ENCODE measurements at regions not wholly inside any gene's neighbourhood (a gene's known extent, or its start where the extent isn't known, plus 50 kb on each side); places are given as distances from the start of the nearest gene placed in this dataset.

DNA sequence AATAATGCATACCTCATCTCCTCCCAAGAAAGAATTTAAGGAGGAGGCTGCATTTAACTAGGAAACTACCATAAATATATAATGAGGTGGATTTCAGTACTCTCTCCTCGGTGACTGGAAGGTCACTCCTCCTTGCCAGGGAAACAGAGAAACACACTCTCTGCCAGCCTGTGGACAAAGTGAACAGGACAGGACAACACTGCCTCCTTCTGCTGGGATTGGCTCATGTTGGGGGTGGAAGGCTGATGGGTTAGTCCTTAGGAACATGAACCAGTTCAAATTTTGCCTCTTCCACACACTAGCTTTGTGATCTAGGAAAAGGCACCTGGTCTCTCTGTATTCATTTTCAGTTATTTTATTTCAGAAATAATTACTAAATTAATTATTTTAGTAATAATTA lies 50.6 kb upstream of the STEAP4 start:
- TF ChIP-seq ZFX (IDR thresholded peaks at IDR 0.05): no peak
- TF ChIP-seq, protein P1, sequence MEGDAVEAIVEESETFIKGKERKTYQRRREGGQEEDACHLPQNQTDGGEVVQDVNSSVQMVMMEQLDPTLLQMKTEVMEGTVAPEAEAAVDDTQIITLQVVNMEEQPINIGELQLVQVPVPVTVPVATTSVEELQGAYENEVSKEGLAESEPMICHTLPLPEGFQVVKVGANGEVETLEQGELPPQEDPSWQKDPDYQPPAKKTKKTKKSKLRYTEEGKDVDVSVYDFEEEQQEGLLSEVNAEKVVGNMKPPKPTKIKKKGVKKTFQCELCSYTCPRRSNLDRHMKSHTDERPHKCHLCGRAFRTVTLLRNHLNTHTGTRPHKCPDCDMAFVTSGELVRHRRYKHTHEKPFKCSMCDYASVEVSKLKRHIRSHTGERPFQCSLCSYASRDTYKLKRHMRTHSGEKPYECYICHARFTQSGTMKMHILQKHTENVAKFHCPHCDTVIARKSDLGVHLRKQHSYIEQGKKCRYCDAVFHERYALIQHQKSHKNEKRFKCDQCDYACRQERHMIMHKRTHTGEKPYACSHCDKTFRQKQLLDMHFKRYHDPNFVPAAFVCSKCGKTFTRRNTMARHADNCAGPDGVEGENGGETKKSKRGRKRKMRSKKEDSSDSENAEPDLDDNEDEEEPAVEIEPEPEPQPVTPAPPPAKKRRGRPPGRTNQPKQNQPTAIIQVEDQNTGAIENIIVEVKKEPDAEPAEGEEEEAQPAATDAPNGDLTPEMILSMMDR (conservative IDR thresholded peaks at IDR 0.05): peak; percentile 24
- no peak overlapping the region for H3K27ac ChIP-seq
